ENCODE measurements at regions not wholly inside any gene's neighbourhood (a gene's known extent, or its start where the extent isn't known, plus 50 kb on each side); places are given as distances from the start of the nearest gene placed in this dataset.

- TF ChIP-seq, protein P1, sequence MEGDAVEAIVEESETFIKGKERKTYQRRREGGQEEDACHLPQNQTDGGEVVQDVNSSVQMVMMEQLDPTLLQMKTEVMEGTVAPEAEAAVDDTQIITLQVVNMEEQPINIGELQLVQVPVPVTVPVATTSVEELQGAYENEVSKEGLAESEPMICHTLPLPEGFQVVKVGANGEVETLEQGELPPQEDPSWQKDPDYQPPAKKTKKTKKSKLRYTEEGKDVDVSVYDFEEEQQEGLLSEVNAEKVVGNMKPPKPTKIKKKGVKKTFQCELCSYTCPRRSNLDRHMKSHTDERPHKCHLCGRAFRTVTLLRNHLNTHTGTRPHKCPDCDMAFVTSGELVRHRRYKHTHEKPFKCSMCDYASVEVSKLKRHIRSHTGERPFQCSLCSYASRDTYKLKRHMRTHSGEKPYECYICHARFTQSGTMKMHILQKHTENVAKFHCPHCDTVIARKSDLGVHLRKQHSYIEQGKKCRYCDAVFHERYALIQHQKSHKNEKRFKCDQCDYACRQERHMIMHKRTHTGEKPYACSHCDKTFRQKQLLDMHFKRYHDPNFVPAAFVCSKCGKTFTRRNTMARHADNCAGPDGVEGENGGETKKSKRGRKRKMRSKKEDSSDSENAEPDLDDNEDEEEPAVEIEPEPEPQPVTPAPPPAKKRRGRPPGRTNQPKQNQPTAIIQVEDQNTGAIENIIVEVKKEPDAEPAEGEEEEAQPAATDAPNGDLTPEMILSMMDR (IDR thresholded peaks at IDR 0.05 in 4 of 5, conservative IDR thresholded peaks at IDR 0.05 in 1 of 5): no peak
- TF ChIP-seq POLR2A (IDR thresholded peaks at IDR 0.05): no peak
Measured at GRCh38 chr14:48261436-48261835, 586.0 kb upstream of the MDGA2 start.

Measured in gastrocnemius medialis (tissue), 4 donors.